GM18858 (cell line): ENCODE measurements at regions not wholly inside any gene's neighbourhood (a gene's known extent, or its start where the extent isn't known, plus 50 kb on each side); places are given as distances from the start of the nearest gene placed in this dataset.

ENCODE experiments used
- ATAC-seq: cut with Tn5 transposase; IDR thresholded peaks from one replicate; pipeline ENCODE4 v1.9.1; 2021; ENCODE audit not compliant: unreplicated experiment

DNA sequence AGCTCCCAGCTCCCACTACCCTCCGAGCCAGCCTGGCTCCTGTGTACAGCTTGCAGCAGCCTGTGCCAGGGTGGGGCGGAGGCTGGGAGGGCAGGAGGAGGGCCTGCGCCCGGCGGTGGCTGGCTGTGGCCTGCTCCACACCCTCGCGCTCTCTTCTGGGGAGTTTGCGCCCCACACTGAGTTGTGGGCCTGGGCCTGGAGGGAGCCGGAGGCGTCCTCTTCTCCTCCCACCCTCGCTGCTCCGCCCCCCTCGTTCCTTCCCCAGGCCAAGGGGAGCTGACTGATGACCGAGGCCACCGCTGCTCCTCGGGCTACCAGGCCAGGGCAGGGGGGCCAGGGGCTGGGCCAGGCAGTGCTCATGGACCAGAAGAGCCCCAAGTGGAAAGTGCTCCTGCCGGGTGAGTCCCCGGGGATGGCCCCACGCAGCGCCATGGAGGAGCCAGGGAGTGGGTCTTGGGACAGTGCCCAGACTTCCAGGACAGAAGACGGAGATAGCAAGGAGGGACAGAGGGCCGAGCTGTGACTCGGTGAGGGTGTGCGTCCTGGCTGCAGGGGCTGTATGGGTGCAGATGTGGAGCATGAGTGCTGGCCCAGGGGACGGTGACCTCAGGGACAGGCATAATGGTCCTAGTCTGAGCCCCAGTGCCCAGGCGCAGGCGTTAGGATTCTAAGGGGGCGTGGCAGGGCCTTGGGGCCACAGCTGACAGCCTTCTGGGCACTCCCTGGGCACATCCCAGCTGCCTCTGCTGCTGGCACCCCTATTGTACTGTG, 242.1 kb upstream of the GSE1 start:
- ATAC-seq: no peak

- ATAC-seq: no peak
These were observed 241.2 kb upstream of the GSE1 start for GRCh38 chr16:85371948-85372347.

- ATAC-seq: no peak
These were observed 240.3 kb upstream of the GSE1 start for GRCh38 chr16:85372627-85373372.

- ATAC-seq: no peak
These were observed 239.2 kb upstream of the GSE1 start for GRCh38 chr16:85373741-85374570.

DNA sequence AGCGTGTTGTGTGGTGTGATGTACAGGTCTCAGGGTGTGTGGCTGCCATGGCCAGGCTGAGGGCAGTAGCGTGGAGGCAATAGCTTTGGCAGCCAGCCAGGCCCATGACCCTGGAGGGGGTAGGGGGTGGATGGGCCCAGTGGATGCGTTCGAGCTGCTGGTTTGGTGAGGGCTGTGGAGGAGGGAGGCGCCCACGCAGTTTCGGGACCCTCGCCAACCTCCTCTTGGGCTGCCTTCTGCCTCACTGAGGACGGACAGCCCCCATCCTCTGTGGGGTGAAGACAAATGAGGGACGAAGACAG, 238.6 kb upstream of the GSE1 start:
- ATAC-seq: no peak

DNA sequence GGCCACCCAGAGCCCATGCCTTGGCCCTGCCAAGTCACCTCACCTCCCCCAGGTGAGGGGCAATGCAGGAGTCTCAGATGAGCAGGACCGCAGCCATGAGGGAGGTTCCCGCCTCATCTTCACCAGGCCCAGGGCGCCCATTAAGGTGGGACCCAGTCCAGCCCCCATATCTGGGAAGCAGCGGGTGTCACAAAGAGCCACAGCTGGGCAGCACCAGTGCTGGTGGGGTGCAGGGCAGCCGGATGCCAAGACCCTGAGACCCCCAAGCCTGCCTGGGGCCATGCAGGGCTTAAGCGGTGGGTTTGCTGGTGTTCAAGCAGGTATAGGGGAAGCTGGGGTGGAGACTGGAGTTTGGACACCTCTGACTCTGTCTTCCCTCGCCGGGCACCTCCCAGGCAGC, 237.8 kb upstream of the GSE1 start:
- no peak for ATAC-seq

DNA sequence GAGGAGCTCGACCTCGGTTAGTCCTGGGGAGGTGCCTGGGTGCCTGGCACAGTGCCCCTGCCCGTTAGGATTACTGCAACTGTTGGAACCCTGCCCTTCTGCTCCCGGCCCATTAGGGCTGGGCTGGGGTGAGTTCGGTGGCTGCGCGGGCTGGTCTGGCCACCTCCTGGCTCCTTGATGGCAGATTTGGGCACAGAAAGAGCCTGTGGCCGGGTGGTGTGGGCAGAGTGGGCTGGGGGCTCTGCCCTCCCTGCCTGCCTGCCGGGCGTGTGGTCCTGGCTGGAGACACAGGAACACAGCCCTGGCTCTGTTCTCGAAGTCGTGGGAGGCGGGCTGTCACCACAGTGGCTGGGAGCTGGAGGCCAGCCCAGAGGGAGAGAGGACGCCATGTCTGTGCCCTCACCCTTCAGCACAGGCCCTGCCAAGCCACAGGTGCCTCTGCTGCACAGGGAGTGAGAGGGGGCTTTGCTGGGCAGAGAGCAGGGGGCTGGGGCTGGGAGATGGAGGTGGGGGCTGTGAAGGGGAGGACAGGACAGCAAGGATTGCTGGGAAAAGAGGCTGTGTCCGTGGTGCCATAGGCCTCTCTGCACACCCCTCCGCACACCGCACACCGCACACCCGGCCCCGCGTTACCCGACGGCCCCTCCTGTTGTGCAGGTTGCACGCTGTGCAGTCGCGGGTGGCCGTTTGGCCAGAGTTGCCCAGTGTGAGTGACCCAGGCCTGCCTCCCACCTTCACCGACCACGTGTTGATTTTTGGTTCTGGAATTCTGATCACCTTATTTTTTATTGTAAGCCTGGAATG, 236.6 kb upstream of the GSE1 start:
- no peak for ATAC-seq

DNA sequence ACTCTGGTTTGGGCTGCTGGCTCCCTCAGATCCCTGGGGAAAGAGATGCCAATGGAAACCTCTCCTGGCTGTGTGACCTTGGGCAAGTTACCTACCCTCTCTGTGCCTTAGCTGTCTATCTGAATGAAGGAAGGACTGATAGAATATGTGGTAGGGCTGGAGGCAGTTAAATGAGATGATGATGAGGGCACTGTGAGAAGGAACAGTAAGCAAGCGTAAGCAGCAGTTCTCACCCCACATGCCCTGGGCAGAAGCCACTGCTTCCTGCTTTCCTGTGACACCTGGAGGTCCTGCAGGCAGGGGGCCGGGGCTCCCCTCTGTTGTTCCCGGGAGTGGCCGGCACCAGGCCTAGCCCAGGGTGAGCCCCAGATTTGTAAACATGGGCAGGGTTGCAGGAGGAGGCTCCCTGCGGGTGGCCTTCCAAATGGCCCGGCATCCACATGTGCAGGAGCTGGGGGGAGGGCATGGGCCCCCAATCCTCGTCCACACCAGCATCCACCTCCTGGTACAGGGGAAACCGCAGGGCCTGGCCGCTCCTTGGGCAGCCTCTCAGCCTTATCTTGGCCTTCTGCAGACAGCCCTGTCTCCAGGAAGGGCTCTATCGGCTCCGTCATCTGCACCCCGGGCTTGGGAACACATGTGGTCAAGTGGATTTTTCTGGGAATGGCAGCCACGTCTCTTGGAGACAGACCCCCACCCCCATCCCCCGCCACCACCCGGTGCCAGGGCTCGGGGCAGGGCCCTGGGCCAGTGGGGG, 235.6 kb upstream of the GSE1 start:
- ATAC-seq: no peak

DNA sequence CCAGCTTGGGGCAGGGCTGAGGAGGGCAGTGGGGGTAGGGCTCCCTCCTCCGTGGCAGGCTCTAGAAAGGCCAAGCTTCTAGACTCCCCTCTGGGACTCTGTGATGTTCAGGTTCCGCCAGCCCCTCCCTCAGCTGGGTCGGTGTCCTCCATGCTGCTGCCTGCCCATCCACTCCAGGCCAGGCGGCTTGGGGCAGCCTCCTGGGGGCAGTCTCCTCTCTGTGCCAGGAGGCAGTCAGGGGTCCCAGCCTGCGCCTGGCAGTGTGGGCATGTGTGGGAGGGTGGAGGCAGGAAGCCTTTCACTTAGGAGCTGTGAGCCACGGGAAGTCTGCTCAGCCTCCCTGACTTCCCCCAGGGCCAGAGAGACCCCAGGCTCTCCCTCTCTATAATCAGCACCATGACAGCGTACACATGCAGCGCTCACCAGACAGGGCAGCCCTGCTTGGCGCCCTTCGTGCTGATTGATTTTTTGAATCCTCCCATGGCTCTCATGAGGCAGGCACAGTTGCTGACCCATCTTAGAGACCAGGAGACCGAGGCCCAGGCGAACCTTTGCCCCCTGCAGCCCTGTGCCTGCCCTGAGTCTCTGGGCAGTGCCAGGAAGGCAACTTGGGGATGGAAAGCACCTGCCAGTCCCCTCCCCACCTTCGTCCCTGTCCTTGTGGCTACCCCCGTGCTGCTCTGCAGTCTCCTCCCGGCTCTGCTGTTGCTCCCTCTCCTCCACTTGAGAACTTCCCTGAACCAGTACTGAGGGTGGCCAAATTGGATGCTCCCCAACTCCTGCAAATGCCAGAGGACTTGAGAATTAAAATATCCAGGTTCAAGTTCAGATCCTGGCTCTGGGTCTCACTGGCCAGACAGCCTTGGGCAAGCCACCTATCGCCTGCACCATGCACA, 234.7 kb upstream of the GSE1 start:
- no peak for ATAC-seq

DNA sequence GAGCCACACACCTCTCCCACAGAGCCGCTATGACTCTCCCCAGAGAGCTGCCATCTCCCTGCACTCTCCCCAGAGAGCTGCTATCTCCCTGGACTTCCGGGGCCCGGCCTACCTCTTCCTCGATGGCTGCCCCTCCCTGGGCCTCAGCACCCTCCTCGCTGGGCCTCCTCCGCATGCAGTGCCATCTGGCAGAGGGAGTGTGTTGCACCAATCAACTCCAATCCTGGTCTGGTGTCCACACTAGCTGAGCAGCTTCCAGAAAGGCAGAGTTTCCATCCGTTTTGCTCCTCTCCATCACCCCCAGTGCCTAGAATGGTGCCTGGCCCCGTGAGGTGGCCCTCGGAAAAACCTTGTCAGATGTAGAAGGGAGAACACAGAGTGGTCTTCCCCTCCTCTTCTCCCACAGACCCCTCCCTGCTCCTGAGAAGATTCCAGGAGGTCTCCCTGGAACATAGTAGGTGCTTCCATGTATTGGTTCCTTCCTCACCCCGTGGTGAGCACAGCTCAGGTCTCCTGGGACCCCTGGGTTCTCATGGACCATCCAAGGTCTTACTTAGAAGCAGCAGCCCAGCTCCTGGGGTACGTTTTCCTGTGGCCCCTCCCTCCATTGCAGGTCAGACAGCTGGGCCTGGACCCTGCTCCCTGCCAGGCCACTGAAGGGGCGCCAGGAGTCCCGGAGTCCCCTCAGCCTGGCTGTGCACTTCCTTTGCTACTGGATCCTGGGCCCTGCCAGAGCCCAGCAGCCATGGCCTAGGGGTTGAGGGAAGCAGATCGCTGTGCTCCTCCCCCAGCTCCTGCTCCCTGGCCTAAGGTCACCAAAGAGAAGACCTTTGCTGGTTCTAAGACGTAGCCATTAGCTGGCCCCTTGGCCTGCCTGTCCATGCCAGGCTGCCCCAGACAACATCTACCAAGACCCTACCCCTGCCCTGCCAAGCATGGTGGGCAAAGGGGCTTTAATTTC, 233.8 kb upstream of the GSE1 start:
- no peak for ATAC-seq

- ATAC-seq: no peak
These were observed 233.1 kb upstream of the GSE1 start for GRCh38 chr16:85380002-85380395.

DNA sequence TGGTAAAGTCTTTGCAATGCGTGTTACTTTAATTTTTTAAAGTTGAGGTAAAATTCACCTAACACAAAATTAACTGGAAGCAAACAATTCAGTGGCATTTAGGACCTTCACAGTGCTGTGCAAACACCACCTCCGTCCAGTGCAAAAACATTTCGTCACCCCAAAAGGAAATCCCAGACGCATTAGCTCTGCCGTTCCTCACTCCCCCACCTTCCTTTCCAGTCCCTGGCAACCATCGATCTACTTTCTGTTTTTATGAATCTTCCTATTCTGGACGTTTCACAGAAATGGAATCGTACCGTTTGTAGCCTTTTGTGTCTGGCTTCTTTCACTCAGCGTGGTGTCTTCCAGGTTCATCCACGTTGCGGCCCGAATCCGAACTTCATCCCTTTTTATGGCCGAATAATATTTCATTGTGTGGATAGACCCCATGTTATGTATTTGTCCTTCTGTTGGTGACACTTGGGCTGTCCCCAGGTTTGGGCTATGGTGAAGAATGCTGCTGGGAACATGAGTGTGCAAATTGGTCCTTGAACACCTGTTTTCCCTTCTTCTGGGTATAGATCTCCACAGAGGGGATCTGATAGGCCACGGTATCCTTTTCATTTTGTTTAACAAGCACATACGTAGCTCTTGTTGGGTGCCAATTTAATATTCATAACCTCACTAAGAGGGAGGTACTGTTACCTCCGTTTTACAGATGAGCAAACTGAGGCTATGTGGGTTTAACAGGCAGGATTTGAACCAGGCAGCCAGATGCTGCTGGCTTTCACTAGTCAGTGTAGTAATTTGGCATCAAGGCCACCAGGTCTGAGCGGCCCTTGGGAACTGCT, 232.0 kb upstream of the GSE1 start:
- ATAC-seq: no peak

GRCh38 chr16:85381738-85382592, 231.2 kb upstream of the GSE1 start:
- ATAC-seq: no peak

- no peak for ATAC-seq
These were observed 230.4 kb upstream of the GSE1 start for GRCh38 chr16:85382717-85383118.

- ATAC-seq: no peak
These were observed 229.0 kb upstream of the GSE1 start for GRCh38 chr16:85383836-85384832.
